Heart right ventricle (tissue), 16 donors: ENCODE measurements at regions not wholly inside any gene's neighbourhood (a gene's known extent, or its start where the extent isn't known, plus 50 kb on each side); places are given as distances from the start of the nearest gene placed in this dataset.

Experiments
- ATAC-seq, 8 donors: fragments of 200-7000 bp; cut with Tn5 transposase; one replicate each; pipeline ENCODE4 v1.9.1; 2020; ENCODE audit warnings: mild to moderate bottlenecking in 8 of 8, moderate library complexity in 8 of 8, moderate number of reproducible peaks in 1 of 8
- DNase-seq, 2 donors: peaks; one replicate each; pipeline ENCODE4 v3.0.0-alpha.2; 2020
- H3K27ac ChIP-seq, 10 donors: fragments of 200-600 bp; sonication (generic) in 2 of 10; one replicate each; pipeline versions ENCODE4 v1.5.0 to v1.8.0; 2020 to 2022; ENCODE audit warnings: mild to moderate bottlenecking in 3 of 10
- H3K27me3 ChIP-seq, 7 donors: fragments of 200-600 bp; one replicate each; pipeline ENCODE4 v1.8.0; 2021 to 2022; ENCODE audit warnings: mild to moderate bottlenecking in 2 of 7
- H3K36me3 ChIP-seq, 9 donors: fragments of 200-600 bp; sonication (generic) in 1 of 9; one replicate each; pipeline versions ENCODE4 v1.5.0 to v1.8.0; 2020 to 2022; ENCODE audit warnings: mild to moderate bottlenecking in 2 of 9
- H3K4me1 ChIP-seq, 9 donors: fragments of 200-600 bp; sonication (generic) in 1 of 9; one replicate each; pipeline versions ENCODE4 v1.5.0 to v1.8.0; 2020 to 2022; ENCODE audit warnings: mild to moderate bottlenecking in 4 of 9
- H3K4me3 ChIP-seq, 10 donors: fragments of 200-600 bp; sonication (generic) in 2 of 10; one replicate each; pipeline versions ENCODE4 v1.5.0 to v1.8.0; 2020 to 2022; ENCODE audit warnings: mild to moderate bottlenecking in 7 of 10, moderate library complexity in 2 of 10
- H3K9me3 ChIP-seq, 11 donors: fragments of 200-600 bp in 10 of 11; sonication (generic) in 2 of 11; one replicate each; pipeline versions ENCODE4 v1.5.0 to v1.8.0; 2013 to 2022; ENCODE audit warnings: mild to moderate bottlenecking in 2 of 11, control low read depth in 1 of 11, moderate library complexity in 1 of 11
- WGBS, 2 donors: extraction: QIAGEN DNeasy Blood & Tissue Kit; methylation state at CpG; one replicate each; pipeline ENCODE4 v1.1.7; 2013; ENCODE audit warnings: inconsistent platforms in 1 of 2; 5-methylcytosine and 5-hydroxymethylcytosine counted together
- intact Hi-C, 10 donors: fragments of 100-400 bp; cut with DNase I; formaldehyde crosslinking; loops; one replicate each; pipeline versions ENCODE4 v1.11.1 to v1.14.2; 2022
- TF ChIP-seq, protein P1 (sequence below), 9 donors: fragments of 200-600 bp; sonication (generic) in 2 of 9; IDR thresholded peaks; one replicate each; pipeline versions ENCODE4 v1.5.0 to v1.8.0; 2021 to 2022; ENCODE audit warnings: antibody characterized with exemption in 9 of 9, mild to moderate bottlenecking in 5 of 9, moderate library complexity in 1 of 9
- donor health status: Arrhythmogenic right ventricular cardiomyopathy.
- donor health status: ischemic (EF 13 %, LVEDD 7.1; RV severe dilation, severe dysfunction).
- donor health status: healthy with polysubstance abuse.
- donor health status: DM: no; HTN: yes; CAD: no.
- donor health status: DM: no; HTN: no; CAD: no.
- donor health status: ischemic (EF 25% LVEDD 6.9; RV normal size, moderate dysfunction).
- donor health status: ischemic (EF 25% LVEDD 5.7; RV mildly dilated, moderate dysfunction).
- donor health status: healthy.
- donor health status: DM: yes; HTN: yes; CAD: no.
- donor health status: Ischemic cardiomyopathy.
- donor health status: ischemic (EF 35%, LVEDD 5.7; RV mildly dilated, moderate dysfunction).
- donor health status: nonischemic (EF 11% LVEDD 7.7; RV severe dilation, severe dysfunction).
- donor health status: DM: yes; HTN: yes; CAD: no.
- donor health status: PGD.
- donor health status: ischemic (EF 29% LVEDD 5.4; RV normal size, mild dysfunction).
- donor health status: nonischemic (EF 23%, LVEDD 6.1; RV moderate dilation, normal function).

DNA sequence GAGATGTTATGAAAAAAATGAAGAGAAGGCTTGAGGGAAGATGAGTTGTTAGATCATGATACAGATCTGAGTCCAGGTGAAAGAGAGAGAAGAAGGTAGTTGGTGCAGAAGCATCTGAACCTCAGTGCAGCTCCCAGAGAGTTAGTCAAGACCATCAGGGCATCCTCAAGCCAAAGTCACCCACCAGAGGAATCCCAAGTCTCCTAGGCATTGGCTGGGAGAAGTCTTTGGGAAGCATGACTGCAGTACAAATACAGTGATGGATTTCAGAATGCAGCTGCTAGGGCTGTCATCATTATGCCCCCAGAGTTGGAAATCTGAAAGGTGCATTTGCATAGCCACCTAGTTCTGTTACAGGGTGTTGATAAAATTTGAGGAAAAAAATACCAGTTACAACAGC is 59.7 kb upstream of the GALNT18 start:
- no peaks in the 10 kb centered on the region for H3K36me3 ChIP-seq
- DNase-seq (no peak), ATAC-seq (no peak)
- H3K27me3 ChIP-seq: no peaks in the 10 kb centered on the region
- peaks cover 0 to 9% (median 0%) of the 10 kb centered on the region in 9 donors for H3K4me1 ChIP-seq
- intact Hi-C loops: no loop called here
- TF ChIP-seq, protein P1, sequence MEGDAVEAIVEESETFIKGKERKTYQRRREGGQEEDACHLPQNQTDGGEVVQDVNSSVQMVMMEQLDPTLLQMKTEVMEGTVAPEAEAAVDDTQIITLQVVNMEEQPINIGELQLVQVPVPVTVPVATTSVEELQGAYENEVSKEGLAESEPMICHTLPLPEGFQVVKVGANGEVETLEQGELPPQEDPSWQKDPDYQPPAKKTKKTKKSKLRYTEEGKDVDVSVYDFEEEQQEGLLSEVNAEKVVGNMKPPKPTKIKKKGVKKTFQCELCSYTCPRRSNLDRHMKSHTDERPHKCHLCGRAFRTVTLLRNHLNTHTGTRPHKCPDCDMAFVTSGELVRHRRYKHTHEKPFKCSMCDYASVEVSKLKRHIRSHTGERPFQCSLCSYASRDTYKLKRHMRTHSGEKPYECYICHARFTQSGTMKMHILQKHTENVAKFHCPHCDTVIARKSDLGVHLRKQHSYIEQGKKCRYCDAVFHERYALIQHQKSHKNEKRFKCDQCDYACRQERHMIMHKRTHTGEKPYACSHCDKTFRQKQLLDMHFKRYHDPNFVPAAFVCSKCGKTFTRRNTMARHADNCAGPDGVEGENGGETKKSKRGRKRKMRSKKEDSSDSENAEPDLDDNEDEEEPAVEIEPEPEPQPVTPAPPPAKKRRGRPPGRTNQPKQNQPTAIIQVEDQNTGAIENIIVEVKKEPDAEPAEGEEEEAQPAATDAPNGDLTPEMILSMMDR (IDR thresholded peaks at IDR 0.05): no peak
- H3K4me3 ChIP-seq: no peak overlapping the region
- peaks cover 0 to 21% (median 0%) of the 10 kb centered on the region in 11 donors for H3K9me3 ChIP-seq
- H3K27ac ChIP-seq: no peak overlapping the region

DNA sequence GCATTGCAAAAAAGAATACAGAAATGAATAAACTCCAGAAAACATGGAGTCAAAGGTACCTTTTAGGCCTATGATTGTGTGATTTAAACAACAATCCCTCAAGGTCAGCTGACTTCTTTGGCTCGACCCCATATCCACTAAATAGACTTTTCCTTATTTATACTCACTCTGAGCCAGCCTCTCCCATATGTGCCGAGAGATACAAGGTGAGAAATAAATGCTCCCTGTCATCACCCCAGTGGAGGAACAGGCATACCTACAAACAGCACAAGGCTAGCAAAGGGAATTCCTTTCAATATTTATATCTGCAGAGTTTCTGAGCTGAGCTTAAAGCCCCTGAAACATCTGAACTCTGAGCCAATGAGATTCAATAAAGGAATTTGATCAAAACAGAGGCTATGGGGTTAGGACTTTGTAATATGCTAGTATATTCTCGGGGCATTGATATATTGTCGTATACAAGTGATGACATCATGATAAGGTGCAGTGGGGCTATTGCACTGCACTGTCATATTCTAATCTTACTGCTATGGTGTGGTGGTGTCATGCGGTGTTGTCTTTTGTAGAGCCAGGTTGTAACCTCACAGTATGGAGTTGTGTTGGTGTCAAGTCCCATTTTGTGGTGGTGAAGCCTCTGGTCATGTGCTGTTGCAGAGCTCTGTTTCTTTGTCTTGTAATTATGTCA is 56.0 kb upstream of the GALNT18 start:
- Histone ChIP-seq H3K4me3 (no peak overlapping the region), H3K9me3 (no peaks in the 10 kb centered on the region), H3K4me1 (peaks cover 0 to 9% (median 0%) of the 10 kb centered on the region in 9 donors), H3K27ac (no peak overlapping the region), H3K27me3 (no peaks in the 10 kb centered on the region), H3K36me3 (no peaks in the 10 kb centered on the region)
- TF ChIP-seq, protein P1 (IDR thresholded peaks at IDR 0.05): no peak
- intact Hi-C loops: no loop called here
- ATAC-seq (peak in 2 of 8 donors; percentile 55 to 67), DNase-seq (no peak)
- 29 to 45% methylated on average over 5 of the region's 5 CpGs for WGBS, 2 donors

DNA sequence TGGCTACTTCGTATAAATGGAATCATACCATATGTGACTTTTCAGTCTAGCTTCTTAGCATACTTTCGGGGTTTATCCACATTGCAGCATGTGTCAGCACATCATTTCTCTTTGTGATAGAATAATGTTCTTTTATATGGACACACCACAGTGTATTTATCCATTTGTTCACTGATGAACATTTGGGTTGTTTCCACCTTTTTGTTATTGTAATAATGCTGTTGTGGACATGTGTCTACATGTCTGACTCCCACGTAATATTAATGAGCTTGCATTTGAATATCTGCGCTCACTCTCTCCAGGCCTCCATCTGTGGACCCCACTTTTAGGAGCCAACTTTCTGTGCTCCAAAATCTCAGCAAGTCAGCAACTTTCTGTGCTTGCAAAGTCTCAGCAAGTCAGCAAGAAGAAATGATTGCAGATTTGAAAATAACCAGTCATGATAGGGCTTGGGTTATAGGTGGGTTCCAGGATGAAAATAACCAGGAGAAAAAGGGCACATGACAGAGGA is 53.9 kb upstream of the GALNT18 start:
- H3K27me3 ChIP-seq: no peaks in the 10 kb centered on the region
- TF ChIP-seq, protein P1 (IDR thresholded peaks at IDR 0.05): no peak
- WGBS, 2 donors: 79 to 82% methylated on average over 4 of the region's 4 CpGs
- no peaks in the 10 kb centered on the region for H3K36me3 ChIP-seq
- no peak overlapping the region for H3K27ac ChIP-seq
- ATAC-seq (no peak), DNase-seq (no peak)
- no peak overlapping the region for H3K4me3 ChIP-seq
- H3K4me1 ChIP-seq: peaks cover 0 to 9% (median 0%) of the 10 kb centered on the region in 9 donors
- H3K9me3 ChIP-seq: no peaks in the 10 kb centered on the region
- intact Hi-C loops: no loop called here

DNA sequence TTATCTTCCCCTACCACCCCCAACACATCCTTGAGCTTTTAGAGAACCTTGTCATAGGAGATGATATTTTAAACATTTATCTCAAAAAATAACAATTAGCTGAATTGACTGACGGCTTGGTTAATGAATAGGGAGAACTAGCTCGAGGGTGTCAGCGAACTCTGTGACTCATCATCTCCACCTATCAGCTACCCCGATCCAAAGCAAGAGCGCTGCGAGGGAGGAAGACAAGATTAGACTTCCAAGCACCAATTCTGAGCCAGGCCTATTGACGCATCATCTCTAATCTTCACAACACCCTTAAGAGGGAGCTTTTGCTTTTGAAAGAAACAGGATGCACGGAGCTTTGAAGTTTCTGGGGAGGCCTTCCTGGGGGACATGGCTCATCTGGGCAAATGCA is 51.0 kb upstream of the GALNT18 start:
- WGBS, 2 donors: 67 to 69% methylated on average over 8 of the region's 8 CpGs
- peaks cover 0 to 12% (median 4%) of the 10 kb centered on the region in 9 donors for H3K4me1 ChIP-seq
- no peak overlapping the region for H3K27ac ChIP-seq
- H3K9me3 ChIP-seq: no peaks in the 10 kb centered on the region
- no peak for DNase-seq
- H3K27me3 ChIP-seq: no peaks in the 10 kb centered on the region
- intact Hi-C loops: no loop called here
- ATAC-seq: no peak
- H3K4me3 ChIP-seq: no peak overlapping the region
- H3K36me3 ChIP-seq: no peaks in the 10 kb centered on the region
- TF ChIP-seq, protein P1 (IDR thresholded peaks at IDR 0.05): no peak
